Colonic mucosa (tissue), 4 donors: ENCODE measurements at regions not wholly inside any gene's neighbourhood (a gene's known extent, or its start where the extent isn't known, plus 50 kb on each side); places are given as distances from the start of the nearest gene placed in this dataset.

Experiments used
- DNase-seq: peaks from one replicate; pipeline ENCODE4 v3.0.0-alpha.2; 2020
- H3K27ac ChIP-seq: fragments of 200-600 bp; one replicate; pipeline ENCODE4 v1.8.0; 2021
- H3K27me3 ChIP-seq: fragments of 200-600 bp; one replicate; pipeline ENCODE4 v1.8.0; 2021
- H3K36me3 ChIP-seq: fragments of 200-600 bp; one replicate; pipeline ENCODE4 v1.8.0; 2021
- H3K4me1 ChIP-seq: fragments of 200-600 bp; one replicate; pipeline ENCODE4 v1.8.0; 2021; ENCODE audit warnings: mild to moderate bottlenecking
- H3K4me3 ChIP-seq: fragments of 200-600 bp; one replicate; pipeline ENCODE4 v1.8.0; 2021
- H3K9ac ChIP-seq, 2 donors: one replicate each; pipeline ENCODE4 v1.7.0; 2013; ENCODE audit warnings: control low read depth in 2 of 2, low read depth in 2 of 2, low read length in 2 of 2
- H3K9me3 ChIP-seq: fragments of 200-600 bp; one replicate; pipeline ENCODE4 v1.8.0; 2021
- CTCF ChIP-seq: fragments of 200-600 bp; IDR thresholded peaks from one replicate; pipeline ENCODE4 v1.8.0; 2022; ENCODE audit warnings: antibody characterized with exemption, mild to moderate bottlenecking
- intact Hi-C: fragments of 100-400 bp; cut with DNase I; formaldehyde crosslinking; loops from one replicate; pipeline ENCODE4 v1.14.1; 2022
- donor health status: healthy.
- donor health status: DM: no; HTN: no; CAD: no.
- donor health status: DM: no; HTN: no; CAD: no.

GRCh38 chr17:13367154-13367553 lies 234.6 kb downstream of the HS3ST3A1 start:
- DNase-seq, result no peak
- TF ChIP-seq CTCF, result no peak
- Histone ChIP-seq H3K4me3 (no peak overlapping the region), H3K36me3 (no peaks in the 10 kb centered on the region), H3K4me1 (no peaks in the 10 kb centered on the region), H3K9ac (no peak overlapping the region), H3K27me3 (no peaks in the 10 kb centered on the region), H3K27ac (no peak overlapping the region), H3K9me3 (no peaks in the 10 kb centered on the region)
- intact Hi-C loops, result no loop called here

- Histone ChIP-seq H3K4me1 (no peaks in the 10 kb centered on the region), H3K27ac (no peak overlapping the region), H3K27me3 (no peaks in the 10 kb centered on the region), H3K9me3 (no peaks in the 10 kb centered on the region), H3K4me3 (no peak overlapping the region), H3K36me3 (no peaks in the 10 kb centered on the region), H3K9ac (no peak overlapping the region)
- DNase-seq, result no peak
- intact Hi-C loops, result no loop called here
- no peak for TF ChIP-seq CTCF
Measured at GRCh38 chr17:13365331-13365730, 236.4 kb downstream of the HS3ST3A1 start.

- no peaks in the 10 kb centered on the region for H3K9me3 ChIP-seq
- no peak for TF ChIP-seq CTCF
- no peak for DNase-seq
- no peaks in the 10 kb centered on the region for H3K27me3 ChIP-seq
- H3K27ac ChIP-seq, result no peak overlapping the region
- no peaks in the 10 kb centered on the region for H3K4me1 ChIP-seq
- H3K9ac ChIP-seq, result no peak overlapping the region
- no peaks in the 10 kb centered on the region for H3K36me3 ChIP-seq
- H3K4me3 ChIP-seq, result no peak overlapping the region
- intact Hi-C loops, result no loop called here
Measured at GRCh38 chr17:13363771-13364170, 238.0 kb downstream of the HS3ST3A1 start.

GRCh38 chr17:13362341-13363122 lies 239.2 kb downstream of the HS3ST3A1 start:
- intact Hi-C loops, result no loop called here
- TF ChIP-seq CTCF, result no peak
- Histone ChIP-seq H3K4me1 (no peaks in the 10 kb centered on the region), H3K9me3 (no peaks in the 10 kb centered on the region), H3K9ac (no peak overlapping the region), H3K36me3 (no peaks in the 10 kb centered on the region), H3K4me3 (no peak overlapping the region), H3K27me3 (no peaks in the 10 kb centered on the region), H3K27ac (no peak overlapping the region)
- no peak for DNase-seq

- Histone ChIP-seq H3K36me3 (no peaks in the 10 kb centered on the region), H3K27ac (no peak overlapping the region), H3K9me3 (no peaks in the 10 kb centered on the region), H3K4me3 (no peak overlapping the region), H3K27me3 (no peaks in the 10 kb centered on the region), H3K4me1 (no peaks in the 10 kb centered on the region), H3K9ac (no peak overlapping the region)
- intact Hi-C loops, result no loop called here
- no peak for TF ChIP-seq CTCF
- no peak for DNase-seq
Measured at GRCh38 chr17:13359774-13360173, 242.0 kb downstream of the HS3ST3A1 start.
